ENCODE measurements at regions not wholly inside any gene's neighbourhood (a gene's known extent, or its start where the extent isn't known, plus 50 kb on each side); places are given as distances from the start of the nearest gene placed in this dataset.

DNA sequence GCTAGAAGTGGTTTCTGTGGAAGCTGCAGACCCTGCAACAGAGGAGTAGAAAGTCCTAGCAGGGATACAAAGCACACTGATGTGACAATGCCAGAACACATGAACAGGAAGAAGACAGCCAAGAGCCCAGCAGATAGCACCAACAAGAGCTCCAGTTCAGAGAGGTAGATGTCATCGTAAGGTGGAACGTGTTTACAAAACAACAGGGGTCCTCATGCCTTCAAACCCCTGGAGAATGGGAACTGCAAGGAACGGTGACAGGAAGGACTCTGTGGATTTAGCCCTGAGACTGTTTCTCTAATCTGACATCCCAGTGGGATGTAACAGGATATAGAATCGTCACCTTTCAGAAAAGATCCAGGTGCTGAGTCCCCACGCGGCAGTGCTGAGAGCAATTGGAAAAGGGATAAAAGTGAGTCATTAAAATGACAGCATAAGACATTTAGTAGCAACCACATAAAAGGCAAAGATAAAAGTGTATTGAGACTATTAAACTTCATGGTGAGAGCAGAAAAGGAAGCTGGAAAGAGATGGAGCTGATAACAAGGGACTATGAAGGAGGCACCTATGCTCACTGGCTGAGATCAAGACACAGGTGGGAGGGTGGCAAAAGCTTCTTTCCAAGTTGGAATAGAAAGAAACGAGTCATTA lies 195.2 kb downstream of the FBXO15 start:
- TF ChIP-seq, protein P1, sequence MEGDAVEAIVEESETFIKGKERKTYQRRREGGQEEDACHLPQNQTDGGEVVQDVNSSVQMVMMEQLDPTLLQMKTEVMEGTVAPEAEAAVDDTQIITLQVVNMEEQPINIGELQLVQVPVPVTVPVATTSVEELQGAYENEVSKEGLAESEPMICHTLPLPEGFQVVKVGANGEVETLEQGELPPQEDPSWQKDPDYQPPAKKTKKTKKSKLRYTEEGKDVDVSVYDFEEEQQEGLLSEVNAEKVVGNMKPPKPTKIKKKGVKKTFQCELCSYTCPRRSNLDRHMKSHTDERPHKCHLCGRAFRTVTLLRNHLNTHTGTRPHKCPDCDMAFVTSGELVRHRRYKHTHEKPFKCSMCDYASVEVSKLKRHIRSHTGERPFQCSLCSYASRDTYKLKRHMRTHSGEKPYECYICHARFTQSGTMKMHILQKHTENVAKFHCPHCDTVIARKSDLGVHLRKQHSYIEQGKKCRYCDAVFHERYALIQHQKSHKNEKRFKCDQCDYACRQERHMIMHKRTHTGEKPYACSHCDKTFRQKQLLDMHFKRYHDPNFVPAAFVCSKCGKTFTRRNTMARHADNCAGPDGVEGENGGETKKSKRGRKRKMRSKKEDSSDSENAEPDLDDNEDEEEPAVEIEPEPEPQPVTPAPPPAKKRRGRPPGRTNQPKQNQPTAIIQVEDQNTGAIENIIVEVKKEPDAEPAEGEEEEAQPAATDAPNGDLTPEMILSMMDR (IDR thresholded peaks at IDR 0.05; ENCODE audit: low read depth, low read length, missing input control): no peak
- TF ChIP-seq, protein P2, sequence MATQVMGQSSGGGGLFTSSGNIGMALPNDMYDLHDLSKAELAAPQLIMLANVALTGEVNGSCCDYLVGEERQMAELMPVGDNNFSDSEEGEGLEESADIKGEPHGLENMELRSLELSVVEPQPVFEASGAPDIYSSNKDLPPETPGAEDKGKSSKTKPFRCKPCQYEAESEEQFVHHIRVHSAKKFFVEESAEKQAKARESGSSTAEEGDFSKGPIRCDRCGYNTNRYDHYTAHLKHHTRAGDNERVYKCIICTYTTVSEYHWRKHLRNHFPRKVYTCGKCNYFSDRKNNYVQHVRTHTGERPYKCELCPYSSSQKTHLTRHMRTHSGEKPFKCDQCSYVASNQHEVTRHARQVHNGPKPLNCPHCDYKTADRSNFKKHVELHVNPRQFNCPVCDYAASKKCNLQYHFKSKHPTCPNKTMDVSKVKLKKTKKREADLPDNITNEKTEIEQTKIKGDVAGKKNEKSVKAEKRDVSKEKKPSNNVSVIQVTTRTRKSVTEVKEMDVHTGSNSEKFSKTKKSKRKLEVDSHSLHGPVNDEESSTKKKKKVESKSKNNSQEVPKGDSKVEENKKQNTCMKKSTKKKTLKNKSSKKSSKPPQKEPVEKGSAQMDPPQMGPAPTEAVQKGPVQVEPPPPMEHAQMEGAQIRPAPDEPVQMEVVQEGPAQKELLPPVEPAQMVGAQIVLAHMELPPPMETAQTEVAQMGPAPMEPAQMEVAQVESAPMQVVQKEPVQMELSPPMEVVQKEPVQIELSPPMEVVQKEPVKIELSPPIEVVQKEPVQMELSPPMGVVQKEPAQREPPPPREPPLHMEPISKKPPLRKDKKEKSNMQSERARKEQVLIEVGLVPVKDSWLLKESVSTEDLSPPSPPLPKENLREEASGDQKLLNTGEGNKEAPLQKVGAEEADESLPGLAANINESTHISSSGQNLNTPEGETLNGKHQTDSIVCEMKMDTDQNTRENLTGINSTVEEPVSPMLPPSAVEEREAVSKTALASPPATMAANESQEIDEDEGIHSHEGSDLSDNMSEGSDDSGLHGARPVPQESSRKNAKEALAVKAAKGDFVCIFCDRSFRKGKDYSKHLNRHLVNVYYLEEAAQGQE (IDR thresholded peaks at IDR 0.05): no peak
- TF ChIP-seq, protein P3, sequence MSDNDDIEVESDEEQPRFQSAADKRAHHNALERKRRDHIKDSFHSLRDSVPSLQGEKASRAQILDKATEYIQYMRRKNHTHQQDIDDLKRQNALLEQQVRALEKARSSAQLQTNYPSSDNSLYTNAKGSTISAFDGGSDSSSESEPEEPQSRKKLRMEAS (IDR thresholded peaks at IDR 0.05): no peak
- TF ChIP-seq, protein P4, sequence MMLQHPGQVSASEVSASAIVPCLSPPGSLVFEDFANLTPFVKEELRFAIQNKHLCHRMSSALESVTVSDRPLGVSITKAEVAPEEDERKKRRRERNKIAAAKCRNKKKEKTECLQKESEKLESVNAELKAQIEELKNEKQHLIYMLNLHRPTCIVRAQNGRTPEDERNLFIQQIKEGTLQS (IDR thresholded peaks at IDR 0.05): no peak
- TF ChIP-seq RAD21 (IDR thresholded peaks at IDR 0.05) (no peak), GABPA (IDR thresholded peaks at IDR 0.05 in 1 of 2, conservative IDR thresholded peaks at IDR 0.05 in 1 of 2) (no peak), NR2F2 (IDR thresholded peaks at IDR 0.05) (no peak), FOXA2 (IDR thresholded peaks at IDR 0.05) (no peak), RXRA (IDR thresholded peaks at IDR 0.05) (no peak)

Measured in liver (tissue), 3 donors.